ENCODE measurements at regions not wholly inside any gene's neighbourhood (a gene's known extent, or its start where the extent isn't known, plus 50 kb on each side); places are given as distances from the start of the nearest gene placed in this dataset.

- DNase-seq = no peak
Observed at GRCh38 chr5:54851449-54851848, 133.9 kb downstream of the ESM1 start.

GRCh38 chr5:54848581-54848980 lies 136.8 kb downstream of the ESM1 start:
- DNase-seq = no peak

DNA sequence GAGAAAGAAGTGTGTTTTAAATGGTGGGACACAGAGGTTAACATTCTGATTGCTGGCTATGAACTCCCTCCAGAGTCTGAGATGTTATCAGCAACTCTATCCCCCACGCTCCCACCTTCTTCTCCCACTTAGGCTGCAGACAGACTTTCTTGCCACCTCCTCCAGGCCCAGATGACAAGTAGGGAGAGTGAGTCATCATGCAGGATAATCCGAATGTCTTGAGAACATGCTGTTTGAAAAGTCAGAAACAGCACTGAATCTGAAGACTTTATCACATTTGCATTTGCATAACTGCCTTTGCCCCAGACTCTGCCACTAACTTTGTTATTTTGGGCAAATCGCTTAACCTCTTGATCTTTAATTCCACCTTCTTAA lies 139.8 kb downstream of the ESM1 start:
- no peak for DNase-seq

GRCh38 chr5:54844905-54845566 lies 140.4 kb downstream of the ESM1 start:
- DNase-seq = no peak

- DNase-seq = no peak
Observed at GRCh38 chr5:54844266-54844665, 141.1 kb downstream of the ESM1 start.

DNA sequence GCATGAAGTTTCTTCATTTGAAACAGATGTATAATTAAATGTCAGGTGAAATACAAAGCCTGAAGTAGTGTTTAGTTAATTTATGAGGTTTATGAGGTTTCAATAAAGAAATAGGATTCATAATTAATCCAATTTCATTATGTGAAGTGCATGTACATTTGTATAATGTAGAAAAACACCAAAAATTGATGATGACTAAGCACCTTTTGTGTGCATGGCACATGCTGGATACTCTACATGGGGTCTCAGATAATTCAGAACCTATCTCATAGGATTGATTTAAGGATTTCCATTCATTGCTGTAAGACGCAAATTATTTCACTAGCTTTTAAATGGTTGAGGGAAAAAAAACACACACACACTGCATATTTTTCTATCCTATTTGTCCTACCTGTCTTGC lies 143.9 kb downstream of the ESM1 start:
- no peak for DNase-seq

DNA sequence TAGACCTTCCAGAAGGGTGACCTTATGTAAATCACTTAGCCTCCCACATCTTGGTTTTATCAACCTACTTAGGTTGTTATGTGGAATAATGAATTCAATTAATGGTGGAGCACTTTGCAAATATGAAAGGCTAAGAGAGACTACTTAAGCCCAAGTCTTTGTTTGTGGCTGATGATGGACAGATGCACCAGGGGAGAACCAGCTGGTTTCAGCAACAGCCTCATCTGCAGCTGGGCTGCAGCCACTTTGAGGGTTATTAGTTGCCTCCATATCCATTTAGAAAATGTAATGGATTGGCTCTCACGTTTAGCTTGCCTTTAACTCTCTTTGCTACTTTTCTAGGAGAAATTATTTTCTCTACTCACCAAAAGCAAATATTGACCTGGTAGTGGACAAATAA lies 146.6 kb downstream of the ESM1 start:
- no peak for DNase-seq

- DNase-seq = no peak
Observed at GRCh38 chr5:54837981-54838380, 147.4 kb downstream of the ESM1 start.

- no peak for DNase-seq
Observed at GRCh38 chr5:54837093-54837492, 148.3 kb downstream of the ESM1 start.

DNA sequence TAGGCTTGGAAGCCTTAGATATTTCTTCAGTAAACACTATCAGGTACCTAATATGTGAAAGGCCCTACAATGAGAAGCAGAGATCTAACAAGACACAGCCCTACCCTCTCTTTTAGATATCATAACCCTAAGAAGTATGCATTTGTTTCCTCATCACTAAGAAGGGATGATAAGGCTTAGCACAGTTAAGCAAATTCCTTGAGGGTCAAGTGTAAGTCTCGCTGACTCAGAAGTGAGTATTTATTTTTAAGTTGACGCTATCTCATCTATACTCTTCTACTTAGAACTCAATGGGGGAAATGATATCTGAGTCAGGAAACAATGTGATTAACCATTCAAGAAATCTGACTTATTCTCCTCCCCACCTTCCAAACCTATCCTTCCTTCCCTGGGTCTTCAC lies 149.7 kb downstream of the ESM1 start:
- DNase-seq = no peak

- DNase-seq = no peak
Observed at GRCh38 chr5:54834121-54834842, 151.1 kb downstream of the ESM1 start.

DNA sequence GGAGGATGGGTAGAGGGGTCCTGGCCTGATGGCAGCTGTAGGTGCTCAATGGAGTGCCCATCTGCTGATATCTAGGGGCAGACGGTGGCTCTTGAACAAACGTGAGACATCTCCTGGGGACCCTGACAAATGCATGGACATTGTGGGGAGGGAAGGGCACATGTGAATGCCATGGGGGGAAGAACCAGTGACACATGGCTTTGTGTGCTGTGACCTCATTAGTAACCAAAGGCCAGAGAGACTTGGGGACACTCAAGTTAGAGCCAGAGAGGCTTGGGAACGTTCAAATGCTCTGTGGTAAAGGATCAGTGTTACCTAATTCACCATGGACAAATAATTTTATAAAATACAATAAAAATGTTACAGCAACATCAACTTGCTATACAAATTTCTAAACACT lies 151.8 kb downstream of the ESM1 start:
- DNase-seq = no peak

DNA sequence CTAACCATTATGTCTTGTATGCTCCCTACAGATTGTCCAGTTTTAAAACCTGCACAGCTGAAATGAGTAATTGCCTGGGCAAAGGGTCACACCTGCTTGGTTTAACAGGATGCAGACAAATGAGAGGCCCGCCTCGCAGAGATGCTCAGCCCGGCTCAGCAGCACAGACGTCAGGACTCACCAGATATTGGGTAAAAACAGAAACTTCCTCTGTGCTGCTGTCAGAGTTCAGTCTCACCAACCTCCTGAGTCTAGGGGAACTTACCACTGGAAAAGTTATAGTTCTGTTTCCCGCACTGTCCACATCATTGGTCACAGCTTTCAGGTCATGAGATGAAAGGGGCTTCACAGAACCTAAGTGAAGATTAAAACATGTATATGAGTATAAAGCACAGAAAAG lies 152.5 kb downstream of the ESM1 start:
- no peak for DNase-seq

DNA sequence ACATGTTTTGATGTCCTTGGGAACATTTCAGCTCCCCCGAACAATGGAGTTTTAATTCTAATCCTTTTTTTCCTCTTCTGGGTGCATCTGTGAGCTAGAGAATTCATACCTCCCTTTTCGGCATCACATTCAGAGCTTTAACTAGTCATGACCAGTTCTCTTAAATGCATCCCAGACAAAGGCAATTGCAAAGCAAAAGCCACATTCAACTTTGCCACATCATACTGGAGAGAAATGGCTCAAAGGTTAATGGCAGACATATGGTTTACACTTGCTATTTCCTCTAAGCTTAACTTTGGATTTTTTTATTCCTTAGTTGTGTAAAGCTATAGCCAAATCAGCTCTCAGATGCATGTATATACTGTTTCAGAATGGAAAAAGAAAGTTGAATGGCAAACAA lies 153.3 kb downstream of the ESM1 start:
- DNase-seq = no peak

DNA sequence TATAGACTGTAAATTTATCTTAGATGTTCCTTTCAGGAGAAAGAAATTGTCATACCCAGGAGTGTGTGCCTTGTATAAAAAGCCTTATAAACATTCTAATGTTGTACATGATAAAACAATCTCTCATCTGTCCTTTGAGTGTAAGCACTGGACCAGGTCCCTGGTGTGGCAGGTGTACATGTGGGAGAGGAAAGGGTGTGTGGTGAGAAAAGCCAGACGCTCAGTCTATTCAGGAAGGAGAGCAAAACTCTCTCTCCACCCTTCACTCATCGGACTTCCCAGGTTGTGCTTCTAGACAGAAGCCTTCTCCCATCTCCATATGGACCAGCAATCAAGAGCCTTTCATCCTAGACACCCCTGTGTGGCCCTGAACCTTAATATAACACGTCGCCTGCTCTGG lies 154.2 kb downstream of the ESM1 start:
- no peak for DNase-seq

DNA sequence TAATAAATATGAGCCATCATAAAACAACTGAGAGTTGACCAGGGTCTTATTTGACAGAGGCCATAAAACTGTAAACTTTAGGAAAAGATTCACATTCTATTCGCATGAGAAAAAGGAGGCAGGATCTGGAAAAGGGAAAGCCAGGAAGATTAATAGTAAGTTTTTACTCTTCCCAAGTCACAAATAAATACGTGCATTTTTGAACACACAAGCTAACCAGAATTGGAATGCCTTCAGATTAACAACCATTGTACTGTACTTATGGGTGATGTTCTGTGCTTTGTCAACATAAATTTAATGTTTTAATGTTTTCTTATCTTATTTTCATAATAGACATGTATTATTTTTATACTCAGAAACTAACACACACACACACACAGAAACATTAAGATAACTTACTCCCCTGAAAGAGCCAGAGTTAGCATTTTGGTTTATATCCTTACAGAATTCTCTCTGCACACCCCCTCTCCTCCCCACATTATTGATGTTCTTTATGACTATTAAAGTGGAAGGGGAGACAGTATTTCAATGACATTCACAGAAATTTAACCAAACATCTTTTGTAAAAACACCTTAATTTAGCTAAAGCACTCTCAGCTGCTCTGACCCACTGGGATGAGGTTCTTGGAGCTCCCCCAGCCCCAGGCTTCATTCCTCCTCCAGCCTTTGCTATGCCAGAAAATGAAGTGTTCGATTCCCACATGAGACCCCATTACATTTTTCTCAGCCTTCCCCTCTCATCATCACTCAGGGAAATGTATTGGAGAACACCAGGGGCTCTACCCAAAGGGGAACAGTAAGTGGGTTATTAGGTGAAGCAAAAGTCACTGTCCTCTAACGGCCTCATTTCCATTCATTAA lies 155.5 kb downstream of the ESM1 start:
- no peak for DNase-seq

DNA sequence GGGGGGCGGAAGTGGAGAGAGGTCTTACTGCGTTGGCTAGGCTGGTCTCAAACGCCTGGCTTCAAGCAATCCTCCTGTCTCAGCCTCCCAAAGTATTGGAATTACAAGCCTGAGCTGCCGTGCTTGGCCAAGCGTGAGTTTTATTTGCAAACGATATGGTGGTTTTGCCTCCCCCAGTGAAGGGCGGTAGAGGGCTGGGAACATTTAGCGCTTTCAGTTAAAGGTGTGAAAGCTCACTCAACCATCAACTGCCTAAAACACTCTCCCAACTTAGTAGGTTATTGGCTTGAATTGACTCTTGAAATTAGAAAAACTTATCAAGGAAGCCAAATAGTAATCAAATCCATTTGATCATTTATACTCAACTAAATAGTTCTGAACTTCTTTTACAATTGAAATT lies 156.3 kb downstream of the ESM1 start:
- DNase-seq = no peak

GRCh38 chr5:54828151-54828550 lies 157.2 kb downstream of the ESM1 start:
- DNase-seq = no peak

DNA sequence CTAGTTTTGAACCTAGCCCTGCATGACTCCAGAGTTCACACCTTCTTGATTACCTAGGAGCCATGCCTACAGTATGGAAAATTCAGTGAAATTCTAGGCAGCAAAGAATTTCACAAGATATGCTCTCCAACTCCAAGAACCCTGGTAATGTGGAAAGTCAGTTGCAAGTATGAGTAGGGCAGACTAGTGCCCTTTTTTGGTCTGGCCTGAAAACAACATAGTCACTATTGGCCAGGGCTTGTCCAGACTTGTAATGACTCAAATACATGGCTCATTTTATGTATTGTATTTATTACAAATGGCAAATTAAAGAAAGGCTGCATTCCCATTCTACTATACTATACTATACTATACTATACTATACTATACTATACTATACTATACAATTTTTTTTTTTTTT lies 160.4 kb downstream of the ESM1 start:
- no peak for DNase-seq

DNA sequence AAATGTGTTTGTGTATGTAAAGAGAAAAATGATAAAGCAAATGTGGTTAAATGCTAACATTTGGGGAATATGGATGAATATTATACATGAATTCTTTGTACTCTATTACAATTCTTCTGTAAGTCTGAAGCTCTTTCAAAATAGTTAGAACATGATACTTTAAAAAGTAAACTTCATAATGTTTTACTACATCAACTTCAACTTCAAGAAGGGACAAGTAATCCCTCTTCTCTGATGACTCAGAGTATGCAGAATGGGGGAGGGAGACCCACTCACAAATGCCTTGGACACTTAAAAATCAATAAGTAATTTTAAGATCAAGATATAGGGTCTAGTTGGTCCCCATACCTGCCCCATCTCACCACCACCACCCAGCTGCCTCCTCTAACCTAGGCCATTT lies 162.4 kb downstream of the ESM1 start:
- no peak for DNase-seq

GRCh38 chr5:54822324-54822687 lies 163.1 kb downstream of the ESM1 start:
- no peak for DNase-seq

GRCh38 chr5:54821445-54822323 lies 163.7 kb downstream of the ESM1 start:
- no peak for DNase-seq

All from activated CD4-positive, alpha-beta T cell treated with anti-CD3 and anti-CD28 coated beads for 48 hours (primary cell).